Skeletal muscle cell (primary cell): ENCODE measurements at regions not wholly inside any gene's neighbourhood (a gene's known extent, or its start where the extent isn't known, plus 50 kb on each side); places are given as distances from the start of the nearest gene placed in this dataset.
A peak's percentile ranks its signal among the peaks of the same experiment; 100 is the strongest.

Source experiments
- DNase-seq: peaks from one replicate; pipeline ENCODE4 v3.0.0-alpha.2; 2010; ENCODE audit warnings: low read depth
- H3K4me3 ChIP-seq: 2 replicates; pipeline ENCODE4 v1.5.1; 2011; ENCODE audit warnings: low read depth, mild to moderate bottlenecking, control low read depth, low read length, moderate library complexity

DNA sequence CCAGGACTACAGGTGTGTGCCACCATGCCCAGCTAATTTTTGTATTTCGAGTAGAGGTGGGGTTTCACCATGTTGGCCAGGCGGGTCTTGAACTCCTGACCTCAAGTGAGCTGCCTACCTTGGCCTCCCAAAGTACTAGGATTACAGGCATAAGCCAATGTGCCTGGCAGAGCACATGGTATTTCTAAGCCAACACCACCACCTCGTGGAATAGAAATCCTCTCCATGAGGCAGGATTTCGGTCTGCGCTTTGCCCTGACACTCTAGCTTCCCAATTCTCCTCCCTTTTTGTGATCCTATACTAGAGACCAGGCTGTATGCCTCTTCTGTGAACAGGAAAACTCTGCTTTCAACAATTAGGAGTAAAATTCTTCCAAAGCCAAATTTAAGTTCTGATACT lies 372.2 kb downstream of the VGLL3 start:
- DNase-seq = no peak
- no peak overlapping the region for H3K4me3 ChIP-seq

GRCh38 chr3:86605166-86605565 lies 385.8 kb downstream of the VGLL3 start:
- no peak for DNase-seq

GRCh38 chr3:86595696-86596095 lies 395.3 kb downstream of the VGLL3 start:
- no peak overlapping the region for H3K4me3 ChIP-seq
- DNase-seq = no peak

More at GRCh38 chr3:86605166-86605565, 385.8 kb downstream of the VGLL3 start:
- no peak overlapping the region for H3K4me3 ChIP-seq

DNA sequence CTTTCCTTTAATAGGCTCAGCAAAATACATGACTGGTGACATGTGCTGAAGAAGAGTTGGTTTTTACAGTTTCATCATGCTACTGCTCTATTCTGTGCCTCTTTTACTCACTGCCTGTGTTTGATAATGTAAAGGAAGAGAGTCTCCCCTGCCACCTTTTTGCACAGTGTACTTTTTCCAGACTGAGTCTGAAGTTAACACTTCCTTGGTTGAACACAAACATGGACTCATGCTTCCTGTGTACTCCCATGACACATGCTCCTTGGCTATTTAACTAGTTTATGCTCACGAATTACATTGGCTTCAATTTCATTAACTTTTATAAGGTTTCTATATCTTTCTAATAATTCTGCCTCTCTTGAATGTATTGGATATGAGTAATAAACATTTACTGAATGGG lies 396.1 kb downstream of the VGLL3 start:
- no peak overlapping the region for H3K4me3 ChIP-seq
- DNase-seq = no peak

DNA sequence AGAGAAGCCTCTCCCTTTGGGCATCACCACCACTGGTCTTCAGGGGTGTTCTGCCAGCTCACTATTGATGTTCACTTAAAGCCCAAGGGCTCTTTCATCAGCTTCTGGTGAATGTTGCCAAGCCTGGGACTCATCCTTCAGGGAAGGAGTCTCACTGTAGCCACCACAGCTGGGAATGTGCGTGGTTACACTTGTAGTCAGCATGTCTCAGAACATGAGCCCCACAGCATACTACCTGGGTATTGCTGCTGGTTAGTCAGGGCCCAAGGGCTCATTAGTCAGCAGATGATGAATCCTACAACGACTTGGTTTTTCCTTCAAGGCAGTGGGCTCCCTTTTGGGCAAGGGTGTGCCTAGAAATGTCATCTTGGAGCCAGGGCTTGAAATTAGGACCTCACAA lies 412.9 kb downstream of the VGLL3 start:
- DNase-seq = no peak
- H3K4me3 ChIP-seq = no peak overlapping the region

- peak; percentile 2 for DNase-seq
Observed at GRCh38 chr3:86563400-86563970, 427.5 kb downstream of the VGLL3 start.

DNA sequence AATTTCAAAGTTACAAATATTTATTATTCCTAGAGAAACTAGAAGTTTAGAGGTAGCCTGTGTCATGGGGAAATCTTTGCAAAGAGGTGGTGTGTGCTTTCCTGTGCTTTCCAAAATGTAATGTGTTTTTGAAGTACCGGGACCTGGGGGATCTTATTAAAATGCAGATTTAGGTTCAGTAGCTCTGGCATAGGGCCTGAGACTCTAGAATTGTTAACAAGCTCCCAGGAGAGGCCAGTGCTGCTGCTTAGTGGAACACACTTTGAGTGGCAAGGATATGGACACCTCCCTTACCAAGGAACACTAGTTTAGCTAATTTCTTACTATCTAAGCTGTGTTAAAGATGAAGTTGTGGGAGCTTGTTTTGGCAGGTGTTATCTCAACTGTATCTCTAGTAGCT lies 428.9 kb downstream of the VGLL3 start:
- H3K4me3 ChIP-seq = no peak overlapping the region
- no peak for DNase-seq

More at GRCh38 chr3:86563400-86563970, 427.5 kb downstream of the VGLL3 start:
- H3K4me3 ChIP-seq = no peak overlapping the region

DNA sequence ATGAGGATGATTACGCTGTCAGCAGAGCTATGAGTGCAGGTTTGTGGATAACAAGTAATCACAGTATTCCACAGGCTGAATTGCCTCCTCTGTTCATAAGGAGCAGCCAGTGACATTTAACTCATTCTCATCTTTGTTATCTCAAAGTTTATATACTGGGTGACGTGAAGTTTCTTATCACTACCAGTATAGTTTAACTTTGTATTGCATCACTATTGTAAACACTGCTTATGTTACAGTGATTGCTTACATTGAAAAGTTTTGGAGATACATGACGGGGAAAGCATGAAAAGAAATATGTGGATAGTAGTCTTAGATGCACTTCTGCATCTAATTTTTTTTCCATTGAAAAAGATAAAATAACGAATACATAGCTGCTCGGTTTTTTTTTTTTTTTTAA lies 429.7 kb downstream of the VGLL3 start:
- H3K4me3 ChIP-seq = no peak overlapping the region
- DNase-seq = no peak

DNA sequence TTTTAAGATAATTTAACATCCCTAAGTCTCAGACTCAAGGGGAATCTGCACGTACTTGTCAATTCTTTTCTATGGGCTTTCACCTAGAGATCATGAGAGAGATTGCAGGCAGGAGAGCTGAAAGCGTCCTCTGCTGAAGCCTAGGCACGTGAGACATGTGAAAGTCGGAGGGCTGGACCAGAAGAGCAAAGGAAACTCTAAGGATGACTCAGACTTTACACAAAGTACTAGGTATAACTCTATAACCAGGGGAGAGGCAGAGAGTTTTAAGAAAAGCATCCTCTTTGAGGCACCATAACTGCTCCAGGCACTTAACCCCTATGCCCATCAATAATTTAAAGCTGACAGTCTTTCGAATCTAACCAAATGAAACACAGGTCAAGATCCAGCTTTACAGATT lies 436.6 kb downstream of the VGLL3 start:
- no peak overlapping the region for H3K4me3 ChIP-seq
- DNase-seq = no peak

GRCh38 chr3:86547692-86548091 lies 443.3 kb downstream of the VGLL3 start:
- DNase-seq = no peak
- no peak overlapping the region for H3K4me3 ChIP-seq

GRCh38 chr3:86537171-86537570 lies 453.8 kb downstream of the VGLL3 start:
- H3K4me3 ChIP-seq = no peak overlapping the region
- no peak for DNase-seq

GRCh38 chr3:86519819-86520218 lies 471.1 kb downstream of the VGLL3 start:
- DNase-seq = no peak
- H3K4me3 ChIP-seq = no peak overlapping the region

GRCh38 chr3:86481636-86482035 lies 509.3 kb downstream of the VGLL3 start:
- no peak overlapping the region for H3K4me3 ChIP-seq
- no peak for DNase-seq

DNA sequence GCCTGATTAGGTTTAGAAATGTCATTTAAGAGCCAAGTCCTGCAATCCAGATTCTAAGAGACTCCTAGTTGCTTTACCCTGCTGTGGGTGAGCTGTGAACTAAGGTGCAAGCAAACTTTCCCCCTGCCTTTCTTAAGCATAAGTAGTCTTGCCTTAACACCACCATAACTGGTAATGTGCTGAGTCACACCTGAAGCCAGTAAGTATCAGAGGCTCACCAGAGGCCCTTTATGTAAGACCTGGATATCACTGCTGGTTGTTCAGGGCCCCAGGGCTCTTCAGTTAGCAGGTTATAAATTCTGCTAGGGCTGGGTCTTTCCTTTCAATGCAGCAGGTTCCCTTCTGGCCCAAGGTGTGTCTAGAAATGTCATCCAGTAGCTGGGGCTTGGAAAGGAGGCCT lies 509.9 kb downstream of the VGLL3 start:
- no peak for DNase-seq
- no peak overlapping the region for H3K4me3 ChIP-seq

DNA sequence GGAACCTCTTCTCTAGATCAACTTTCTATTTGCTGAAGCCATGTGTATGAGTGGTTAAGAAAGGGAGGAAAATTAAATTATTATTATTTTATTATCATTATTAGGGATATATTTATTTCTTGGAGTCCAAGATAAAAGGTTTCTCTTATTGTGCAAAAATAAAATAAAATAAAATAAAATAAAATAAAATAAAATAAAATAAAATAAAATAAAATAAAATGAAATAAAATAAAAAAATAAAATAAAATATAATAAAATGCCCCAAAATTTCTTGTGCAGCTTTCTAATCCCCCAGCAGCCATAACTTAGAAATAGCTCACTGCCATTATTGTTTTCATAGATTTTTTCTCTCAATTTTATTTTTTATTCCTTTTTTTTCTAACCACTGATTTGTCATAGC lies 526.8 kb downstream of the VGLL3 start:
- no peak overlapping the region for H3K4me3 ChIP-seq
- DNase-seq = no peak

DNA sequence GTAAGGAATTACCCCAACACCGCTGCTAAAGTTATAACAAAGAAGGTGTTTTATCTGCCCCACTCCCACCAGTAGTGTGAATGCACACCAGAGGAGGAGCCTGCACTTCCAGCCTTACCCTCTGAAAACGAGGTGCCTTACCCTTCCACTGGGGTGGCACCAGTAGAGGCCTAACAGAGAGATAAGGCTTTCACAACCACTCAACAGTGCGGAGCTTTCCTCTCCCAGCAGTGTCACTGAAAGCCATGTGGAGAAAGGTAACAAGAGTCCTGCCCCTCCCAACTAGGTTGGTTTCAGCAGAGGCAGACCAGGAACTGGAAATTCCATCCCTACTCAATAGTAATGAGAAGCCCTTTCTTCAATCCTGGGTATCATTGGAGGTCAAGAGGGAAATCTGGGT lies 539.2 kb downstream of the VGLL3 start:
- H3K4me3 ChIP-seq = no peak overlapping the region
- DNase-seq = no peak

- no peak for DNase-seq
- H3K4me3 ChIP-seq = no peak overlapping the region
Observed at GRCh38 chr3:86438544-86438943, 552.4 kb downstream of the VGLL3 start.

GRCh38 chr3:86427343-86427742 lies 563.6 kb downstream of the VGLL3 start:
- DNase-seq = no peak
- no peak overlapping the region for H3K4me3 ChIP-seq

GRCh38 chr3:86420990-86421739 lies 569.8 kb downstream of the VGLL3 start:
- DNase-seq = no peak
- no peak overlapping the region for H3K4me3 ChIP-seq

DNA sequence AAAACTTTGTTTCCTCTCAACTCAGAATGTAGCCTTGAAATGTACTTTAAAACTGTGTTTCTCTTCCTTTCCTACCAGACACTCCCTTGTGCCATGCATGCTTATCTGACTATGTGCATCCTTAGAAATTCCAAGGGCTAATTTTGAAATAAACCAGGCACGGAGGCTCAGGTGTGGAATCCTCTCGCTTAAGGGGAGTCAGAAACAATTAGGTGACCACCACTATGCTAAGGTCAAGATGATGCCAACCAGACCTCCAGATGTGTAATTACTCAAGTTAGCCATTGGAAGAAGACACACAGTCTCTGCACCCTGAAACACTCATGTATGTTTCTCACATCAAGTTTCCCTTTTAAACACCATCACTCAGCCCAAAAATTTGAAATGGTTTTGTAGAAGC lies 572.1 kb downstream of the VGLL3 start:
- no peak for DNase-seq
- H3K4me3 ChIP-seq = no peak overlapping the region

GRCh38 chr3:86416334-86416733 lies 574.6 kb downstream of the VGLL3 start:
- no peak overlapping the region for H3K4me3 ChIP-seq
- no peak for DNase-seq
